Muscle of leg (tissue), 3 donors: ENCODE measurements at regions not wholly inside any gene's neighbourhood (a gene's known extent, or its start where the extent isn't known, plus 50 kb on each side); places are given as distances from the start of the nearest gene placed in this dataset.

Experiments
- DNase-seq: peaks from one replicate; pipeline ENCODE4 v3.0.0; 2013
- H3K27ac ChIP-seq: one replicate; pipeline ENCODE4 v1.5.1; 2013; ENCODE audit warnings: mild to moderate bottlenecking, low read length, control low read depth
- H3K27me3 ChIP-seq: one replicate; pipeline ENCODE4 v1.6.1; 2013; ENCODE audit warnings: low read length; ENCODE audit not compliant: control insufficient read depth, insufficient read depth
- H3K36me3 ChIP-seq: one replicate; pipeline ENCODE4 v1.6.1; 2013; ENCODE audit warnings: low read length; ENCODE audit not compliant: control insufficient read depth, insufficient read depth
- H3K4me1 ChIP-seq: one replicate; pipeline ENCODE4 v1.6.1; 2013; ENCODE audit warnings: low read length; ENCODE audit not compliant: control insufficient read depth, insufficient read depth
- H3K4me3 ChIP-seq: one replicate; pipeline ENCODE4 v1.5.1; 2013; ENCODE audit warnings: low read length, control low read depth
- H3K9me3 ChIP-seq: replicated peaks from 2 replicates; pipeline ENCODE4 v1.6.1; 2013; ENCODE audit warnings: low read depth, low read length; ENCODE audit not compliant: control insufficient read depth
- WGBS: methylation state at CpG from one replicate; pipeline ENCODE4 v1.1.5; 2013; ENCODE audit warnings: missing lambda C conversion rate; ENCODE audit not compliant: insufficient coverage; 5-methylcytosine and 5-hydroxymethylcytosine counted together

GRCh38 chr13:105602956-105603670 lies 932.3 kb downstream of the EFNB2 start:
- Histone ChIP-seq H3K4me1 (no peaks in the 10 kb centered on the region), H3K4me3 (no peak overlapping the region), H3K36me3 (no peaks in the 10 kb centered on the region), H3K27ac (no peak overlapping the region), H3K9me3 (no peaks in the 10 kb centered on the region), H3K27me3 (no peaks in the 10 kb centered on the region)
- 38% methylated on average over 3 of the region's 8 CpGs for WGBS
- DNase-seq = peak; percentile 78

GRCh38 chr13:105599477-105600037 lies 935.9 kb downstream of the EFNB2 start:
- Histone ChIP-seq H3K4me1 (no peaks in the 10 kb centered on the region), H3K27ac (no peak overlapping the region), H3K4me3 (no peak overlapping the region), H3K36me3 (no peaks in the 10 kb centered on the region), H3K9me3 (no peaks in the 10 kb centered on the region), H3K27me3 (no peaks in the 10 kb centered on the region)
- DNase-seq = peak; percentile 17
- WGBS = 83% methylated on average over 2 of the region's 6 CpGs

- Histone ChIP-seq H3K27me3 (no peaks in the 10 kb centered on the region), H3K4me1 (no peaks in the 10 kb centered on the region)
- DNase-seq = no peak
These were observed 936.9 kb downstream of the EFNB2 start for GRCh38 chr13:105598529-105598928.

GRCh38 chr13:105597573-105597972 lies 937.9 kb downstream of the EFNB2 start:
- no peak overlapping the region for H3K4me3 ChIP-seq
- H3K4me1 ChIP-seq = no peaks in the 10 kb centered on the region
- no peak for DNase-seq
- H3K9me3 ChIP-seq = no peaks in the 10 kb centered on the region
- H3K36me3 ChIP-seq = no peaks in the 10 kb centered on the region
- 85% methylated on average over 4 of the region's 6 CpGs for WGBS
- no peak overlapping the region for H3K27ac ChIP-seq
- H3K27me3 ChIP-seq = no peaks in the 10 kb centered on the region

More at GRCh38 chr13:105598529-105598928, 936.9 kb downstream of the EFNB2 start:
- no peaks in the 10 kb centered on the region for H3K36me3 ChIP-seq
- H3K27ac ChIP-seq = no peak overlapping the region
- WGBS = no CpG with 5 or more reads among the region's 2 CpGs
- H3K9me3 ChIP-seq = no peaks in the 10 kb centered on the region
- H3K4me3 ChIP-seq = no peak overlapping the region

- Histone ChIP-seq H3K4me3 (no peak overlapping the region), H3K27me3 (no peaks in the 10 kb centered on the region), H3K36me3 (no peaks in the 10 kb centered on the region), H3K4me1 (no peaks in the 10 kb centered on the region), H3K9me3 (no peaks in the 10 kb centered on the region), H3K27ac (no peak overlapping the region)
- no CpG with 5 or more reads among the region's 4 CpGs for WGBS
- no peak for DNase-seq
These were observed 940.0 kb downstream of the EFNB2 start for GRCh38 chr13:105595471-105595870.

- H3K27me3 ChIP-seq = no peaks in the 10 kb centered on the region
- H3K9me3 ChIP-seq = no peaks in the 10 kb centered on the region
- no CpG with 5 or more reads among the region's 3 CpGs for WGBS
- no peaks in the 10 kb centered on the region for H3K4me1 ChIP-seq
- H3K4me3 ChIP-seq = no peak overlapping the region
- no peak overlapping the region for H3K27ac ChIP-seq
- H3K36me3 ChIP-seq = no peaks in the 10 kb centered on the region
- no peak for DNase-seq
These were observed 944.2 kb downstream of the EFNB2 start for GRCh38 chr13:105591277-105591676.

GRCh38 chr13:105587786-105588185 lies 947.7 kb downstream of the EFNB2 start:
- Histone ChIP-seq H3K27ac (no peak overlapping the region), H3K4me1 (no peaks in the 10 kb centered on the region), H3K27me3 (no peaks in the 10 kb centered on the region), H3K4me3 (no peak overlapping the region), H3K36me3 (no peaks in the 10 kb centered on the region), H3K9me3 (no peaks in the 10 kb centered on the region)
- 88% methylated on average over 2 of the region's 7 CpGs for WGBS
- DNase-seq = no peak

GRCh38 chr13:105579821-105580710 lies 955.4 kb downstream of the EFNB2 start:
- no peak for DNase-seq
- Histone ChIP-seq H3K36me3 (no peaks in the 10 kb centered on the region), H3K9me3 (peaks cover 4% of the 10 kb centered on the region), H3K4me3 (no peak overlapping the region), H3K27ac (no peak overlapping the region), H3K4me1 (no peaks in the 10 kb centered on the region), H3K27me3 (no peaks in the 10 kb centered on the region)
- 92% methylated on average over 1 of the region's 2 CpGs for WGBS

GRCh38 chr13:105573136-105573535 lies 962.3 kb downstream of the EFNB2 start:
- no peak overlapping the region for H3K4me3 ChIP-seq
- no CpG with 5 or more reads among the region's 1 CpG for WGBS
- H3K27me3 ChIP-seq = no peaks in the 10 kb centered on the region
- no peaks in the 10 kb centered on the region for H3K4me1 ChIP-seq
- no peak for DNase-seq
- peaks cover 4% of the 10 kb centered on the region for H3K9me3 ChIP-seq
- no peaks in the 10 kb centered on the region for H3K36me3 ChIP-seq
- H3K27ac ChIP-seq = no peak overlapping the region

- H3K4me1 ChIP-seq = no peaks in the 10 kb centered on the region
- DNase-seq = no peak
- no peak overlapping the region for H3K27ac ChIP-seq
- no peak overlapping the region for H3K4me3 ChIP-seq
- no peaks in the 10 kb centered on the region for H3K27me3 ChIP-seq
- peaks cover 4% of the 10 kb centered on the region for H3K9me3 ChIP-seq
- no CpG with 5 or more reads among the region's 1 CpG for WGBS
- H3K36me3 ChIP-seq = no peaks in the 10 kb centered on the region
These were observed 963.1 kb downstream of the EFNB2 start for GRCh38 chr13:105572401-105572800.
